ENCODE measurements at regions not wholly inside any gene's neighbourhood (a gene's known extent, or its start where the extent isn't known, plus 50 kb on each side); places are given as distances from the start of the nearest gene placed in this dataset.

GRCh38 chr12:126482238-126482889, 1417.1 kb downstream of the AACS start:
- no peaks in the 10 kb centered on the region for H3K4me1 ChIP-seq
- 72% methylated on average over 2 of the region's 2 CpGs for WGBS
- TF ChIP-seq POLR2AphosphoS5 (IDR thresholded peaks at IDR 0.05): no peak
- TF ChIP-seq CTCF (IDR thresholded peaks at IDR 0.05): no peak
- no peak for TF ChIP-seq EP300 (IDR thresholded peaks at IDR 0.05)
- TF ChIP-seq POLR2A (IDR thresholded peaks at IDR 0.05; ENCODE audit: low read depth): no peak
- H3K36me3 ChIP-seq: no peaks in the 10 kb centered on the region
- DNase-seq (ENCODE audit: extremely low spot score): no peak
- H3K27me3 ChIP-seq: no peaks in the 10 kb centered on the region
- intact Hi-C loops (cut with DNase I): no loop called here
- H3K27ac ChIP-seq (replicated peaks in 1 of 4): no peak overlapping the region
- no peak overlapping the region for H3K4me3 ChIP-seq
- H3K9me3 ChIP-seq: no peaks in the 10 kb centered on the region

GRCh38 chr12:126483145-126484068, 1418.2 kb downstream of the AACS start:
- TF ChIP-seq CTCF (IDR thresholded peaks at IDR 0.05) (no peak), POLR2A (IDR thresholded peaks at IDR 0.05; ENCODE audit: low read depth) (no peak), EP300 (IDR thresholded peaks at IDR 0.05) (no peak), POLR2AphosphoS5 (IDR thresholded peaks at IDR 0.05) (no peak)
- Histone ChIP-seq H3K4me3 (no peak overlapping the region), H3K4me1 (no peaks in the 10 kb centered on the region), H3K27ac (replicated peaks in 1 of 4) (no peak overlapping the region), H3K36me3 (no peaks in the 10 kb centered on the region), H3K9me3 (no peaks in the 10 kb centered on the region), H3K27me3 (no peaks in the 10 kb centered on the region)
- intact Hi-C loops (cut with DNase I): no loop called here
- no peak for DNase-seq (ENCODE audit: extremely low spot score)
- WGBS: 57% methylated on average over 17 of the region's 17 CpGs

GRCh38 chr12:126487431-126487980, 1422.3 kb downstream of the AACS start:
- no peak overlapping the region for H3K27ac ChIP-seq (replicated peaks in 1 of 4)
- TF ChIP-seq POLR2AphosphoS5 (IDR thresholded peaks at IDR 0.05) (no peak), CTCF (IDR thresholded peaks at IDR 0.05) (no peak), POLR2A (IDR thresholded peaks at IDR 0.05; ENCODE audit: low read depth) (no peak), EP300 (IDR thresholded peaks at IDR 0.05) (no peak)
- H3K27me3 ChIP-seq: no peaks in the 10 kb centered on the region
- H3K4me1 ChIP-seq: no peaks in the 10 kb centered on the region
- 92% methylated on average over 4 of the region's 4 CpGs for WGBS
- no peak for DNase-seq (ENCODE audit: extremely low spot score)
- H3K9me3 ChIP-seq: peaks cover 0 to 10% (median 2%) of the 10 kb centered on the region in 4 donors
- intact Hi-C loops (cut with DNase I): no loop called here
- no peaks in the 10 kb centered on the region for H3K36me3 ChIP-seq
- H3K4me3 ChIP-seq: no peak overlapping the region

- Histone ChIP-seq H3K9me3 (peaks cover 0 to 10% (median 2%) of the 10 kb centered on the region in 4 donors), H3K4me1 (no peaks in the 10 kb centered on the region), H3K4me3 (no peak overlapping the region), H3K27me3 (no peaks in the 10 kb centered on the region), H3K27ac (replicated peaks in 1 of 4) (no peak overlapping the region), H3K36me3 (no peaks in the 10 kb centered on the region)
- no peak for DNase-seq (ENCODE audit: extremely low spot score)
- WGBS: 75% methylated on average over 2 of the region's 3 CpGs
- no peak for TF ChIP-seq CTCF (IDR thresholded peaks at IDR 0.05)
- TF ChIP-seq POLR2AphosphoS5 (IDR thresholded peaks at IDR 0.05): no peak
- TF ChIP-seq EP300 (IDR thresholded peaks at IDR 0.05): no peak
- TF ChIP-seq POLR2A (IDR thresholded peaks at IDR 0.05; ENCODE audit: low read depth): no peak
- intact Hi-C loops (cut with DNase I): no loop called here
Observed at GRCh38 chr12:126488806-126489205, 1423.6 kb downstream of the AACS start.
